Spinal cord (tissue), 9 donors: ENCODE measurements at regions not wholly inside any gene's neighbourhood (a gene's known extent, or its start where the extent isn't known, plus 50 kb on each side); places are given as distances from the start of the nearest gene placed in this dataset.

Experiments
- DNase-seq, 6 donors: peaks; one replicate each; pipeline versions ENCODE4 v3.0.0 to v3.0.0-alpha.2; 2013 to 2015; ENCODE audit warnings: low spot score in 6 of 6, low read depth in 4 of 6
- H3K27ac ChIP-seq: one replicate; pipeline ENCODE4 v1.5.1; 2013; ENCODE audit warnings: low read depth, low read length, control low read depth
- H3K27me3 ChIP-seq: one replicate; pipeline ENCODE4 v1.6.1; 2013; ENCODE audit warnings: low read length; ENCODE audit not compliant: control insufficient read depth, insufficient read depth
- H3K36me3 ChIP-seq: one replicate; pipeline ENCODE4 v1.6.1; 2013; ENCODE audit warnings: low read length; ENCODE audit not compliant: control insufficient read depth, insufficient read depth
- H3K4me1 ChIP-seq: one replicate; pipeline ENCODE4 v1.6.1; 2013; ENCODE audit warnings: low read length; ENCODE audit not compliant: control insufficient read depth, insufficient read depth
- H3K4me3 ChIP-seq: one replicate; pipeline ENCODE4 v1.5.1; 2013; ENCODE audit warnings: low read depth, low read length, control low read depth
- H3K9me3 ChIP-seq: one replicate; pipeline ENCODE4 v1.6.1; 2013; ENCODE audit warnings: low read length; ENCODE audit not compliant: control insufficient read depth, insufficient read depth
- WGBS: methylation state at CpG from one replicate; pipeline ENCODE4 v1.1.5; 2013; ENCODE audit warnings: missing lambda C conversion rate; ENCODE audit not compliant: insufficient coverage; 5-methylcytosine and 5-hydroxymethylcytosine counted together
- donor health status: healthy.

DNA sequence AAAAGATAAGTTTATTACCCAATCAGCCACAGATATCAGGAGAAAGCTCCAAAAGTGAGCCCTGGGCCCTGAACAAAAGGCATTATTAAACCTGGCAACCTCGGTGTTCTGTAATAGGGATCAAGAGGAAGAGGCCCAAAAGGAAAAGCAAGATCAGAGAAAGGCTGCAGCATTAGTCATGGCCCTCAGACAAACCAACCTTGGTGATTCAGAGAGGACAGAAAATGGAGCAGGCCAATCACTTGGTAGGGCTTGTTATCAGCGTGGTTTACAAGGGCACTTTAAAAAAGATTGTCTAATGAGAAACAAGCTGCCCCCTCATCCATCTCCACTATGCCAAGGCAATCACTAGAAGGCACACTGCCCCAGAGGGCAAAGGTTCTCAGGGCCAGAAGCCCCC, 75.7 kb downstream of the AGTR2 start:
- Histone ChIP-seq H3K36me3 (no peaks in the 10 kb centered on the region), H3K27ac (no peak overlapping the region), H3K27me3 (no peaks in the 10 kb centered on the region), H3K4me1 (no peaks in the 10 kb centered on the region), H3K9me3 (no peaks in the 10 kb centered on the region), H3K4me3 (no peak overlapping the region)
- no peak for DNase-seq
- WGBS = 100% methylated on average over 1 of the region's 2 CpGs

DNA sequence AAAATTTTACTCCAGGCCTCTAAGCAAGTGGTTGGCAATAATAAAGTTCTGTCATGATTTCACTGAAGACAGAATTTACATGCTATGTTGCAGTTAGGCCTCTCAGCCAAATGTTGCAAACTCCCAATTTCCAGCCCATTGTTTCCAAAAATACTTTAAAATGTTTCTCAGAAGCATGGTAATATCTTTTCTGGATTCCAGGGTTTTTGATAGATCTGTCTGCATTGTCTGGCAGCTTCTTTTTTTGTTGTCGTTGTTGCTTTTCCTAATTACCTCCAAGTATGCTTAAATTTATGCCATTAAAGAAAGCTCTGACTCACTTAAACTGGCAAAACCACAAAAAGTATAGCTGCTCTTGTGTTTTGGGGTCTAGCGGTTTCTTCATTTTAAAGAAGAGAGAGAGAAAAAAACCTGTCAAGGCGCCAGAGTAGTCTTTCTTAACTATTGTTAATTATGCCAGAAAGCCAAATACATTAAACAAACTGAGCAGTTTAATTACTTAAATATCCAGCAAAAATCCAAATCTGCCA, 97.0 kb downstream of the AGTR2 start:
- Histone ChIP-seq H3K4me3 (no peak overlapping the region), H3K4me1 (no peaks in the 10 kb centered on the region), H3K27ac (no peak overlapping the region), H3K27me3 (no peaks in the 10 kb centered on the region), H3K36me3 (no peaks in the 10 kb centered on the region), H3K9me3 (no peaks in the 10 kb centered on the region)
- no CpG with 5 or more reads among the region's 3 CpGs for WGBS
- DNase-seq = peak in 1 of 6 donors; percentile 4

DNA sequence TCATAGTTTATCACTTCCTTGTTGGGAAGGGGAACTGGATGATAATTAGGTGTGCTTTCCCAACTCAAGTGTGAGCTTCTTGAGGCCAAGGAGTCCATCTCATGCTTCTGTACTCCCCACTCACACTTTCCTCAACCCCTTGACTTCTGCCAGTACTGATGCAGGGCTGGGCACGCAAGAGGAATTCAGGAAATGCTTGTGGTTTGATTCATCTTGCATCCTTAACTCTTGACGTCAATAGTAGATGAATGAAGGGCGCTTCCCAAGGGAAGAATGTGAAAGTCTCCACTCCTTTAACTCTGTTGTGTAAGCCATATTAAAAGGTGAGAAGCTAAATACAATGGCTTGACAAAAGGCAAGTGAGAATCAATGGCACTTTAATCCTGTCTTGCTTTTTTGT, 101.8 kb downstream of the AGTR2 start:
- 45% methylated on average over 2 of the region's 3 CpGs for WGBS
- H3K9me3 ChIP-seq = no peaks in the 10 kb centered on the region
- DNase-seq = no peak
- H3K4me1 ChIP-seq = no peaks in the 10 kb centered on the region
- H3K27me3 ChIP-seq = no peaks in the 10 kb centered on the region
- H3K4me3 ChIP-seq = no peak overlapping the region
- no peak overlapping the region for H3K27ac ChIP-seq
- no peaks in the 10 kb centered on the region for H3K36me3 ChIP-seq

DNA sequence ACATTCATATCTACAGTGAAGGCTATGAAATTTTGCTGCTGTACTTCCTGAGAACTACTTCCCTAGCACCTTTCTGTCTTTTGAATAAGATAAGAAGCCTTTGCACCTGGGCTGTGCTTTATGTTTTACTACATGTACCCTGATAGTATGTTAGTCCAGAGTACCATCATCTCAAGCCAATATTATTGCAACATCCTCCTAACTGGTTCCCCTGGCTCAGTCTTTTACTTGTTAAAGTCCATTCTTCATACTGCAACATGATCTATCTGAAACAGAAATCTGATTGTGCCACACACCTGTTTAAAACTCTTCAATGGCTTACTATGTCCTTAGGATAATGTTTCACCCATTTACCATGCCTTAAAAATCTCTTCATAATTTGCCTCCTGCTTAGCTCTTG, 102.3 kb downstream of the AGTR2 start:
- no peaks in the 10 kb centered on the region for H3K9me3 ChIP-seq
- H3K4me3 ChIP-seq = no peak overlapping the region
- no peaks in the 10 kb centered on the region for H3K4me1 ChIP-seq
- no peaks in the 10 kb centered on the region for H3K36me3 ChIP-seq
- DNase-seq = no peak
- H3K27me3 ChIP-seq = no peaks in the 10 kb centered on the region
- no peak overlapping the region for H3K27ac ChIP-seq

DNA sequence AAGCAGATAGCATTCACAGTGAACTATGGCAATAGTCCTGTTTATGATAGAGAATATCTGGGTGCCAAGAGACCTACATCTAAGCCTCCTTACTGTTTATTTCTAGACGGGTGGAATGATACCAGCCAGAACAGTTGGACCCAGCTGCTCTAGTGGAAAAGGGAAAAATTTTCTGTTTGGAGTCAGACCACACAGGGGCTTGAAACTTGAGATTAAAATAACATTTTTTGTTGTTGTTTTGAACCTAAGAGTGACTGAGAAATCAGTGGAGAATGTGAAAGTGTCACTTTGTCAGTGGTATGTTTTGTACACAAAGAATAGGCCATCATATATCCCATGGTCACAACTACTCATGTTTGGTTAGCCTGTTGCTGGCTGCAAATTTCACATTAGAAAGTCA, 105.7 kb downstream of the AGTR2 start:
- DNase-seq = no peak
- 60% methylated on average over 1 of the region's 1 CpG for WGBS
- Histone ChIP-seq H3K27me3 (no peaks in the 10 kb centered on the region), H3K9me3 (no peaks in the 10 kb centered on the region), H3K4me3 (no peak overlapping the region), H3K4me1 (no peaks in the 10 kb centered on the region), H3K27ac (no peak overlapping the region), H3K36me3 (no peaks in the 10 kb centered on the region)

DNA sequence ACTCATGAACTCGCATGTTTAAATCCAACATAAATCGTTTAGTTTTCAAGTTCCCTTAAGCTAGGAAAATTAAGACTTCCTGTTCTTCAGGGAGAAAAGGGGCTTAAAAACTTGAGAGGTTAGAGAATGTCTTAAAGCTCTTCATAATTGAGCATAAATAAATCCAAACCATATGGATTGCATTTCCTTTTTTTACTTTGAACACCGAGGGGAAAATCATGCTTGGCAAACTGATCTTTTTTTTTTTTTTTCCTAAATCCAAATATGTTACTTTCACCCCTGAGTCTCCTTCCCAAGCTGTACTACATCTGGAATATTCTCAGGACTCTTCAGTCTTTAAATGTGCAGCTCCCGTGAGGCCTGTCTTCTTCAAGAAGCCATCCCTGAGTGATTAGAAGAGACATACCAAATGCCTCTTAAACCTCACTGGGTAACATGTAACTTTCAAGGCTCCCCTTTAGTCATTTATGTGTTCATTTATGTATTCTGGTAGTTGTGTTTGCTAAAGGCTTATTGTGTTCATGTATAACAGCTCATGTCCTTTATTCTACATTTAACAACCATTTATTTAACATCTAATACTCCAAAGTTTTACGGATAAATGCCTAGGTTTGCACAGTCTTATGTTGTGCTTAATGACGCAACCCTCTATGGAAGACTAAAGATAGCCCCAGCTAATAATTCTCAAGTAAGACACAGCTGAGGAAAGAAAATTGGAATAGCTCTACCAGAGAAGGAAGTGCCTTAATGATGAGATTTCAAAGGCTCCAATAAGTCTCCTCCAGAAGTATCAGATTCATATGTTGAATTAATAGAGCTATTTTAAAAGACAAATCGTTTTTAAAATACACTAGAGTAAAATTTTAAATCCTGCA, 107.0 kb downstream of the AGTR2 start:
- Histone ChIP-seq H3K9me3 (no peaks in the 10 kb centered on the region), H3K36me3 (no peaks in the 10 kb centered on the region), H3K27me3 (no peaks in the 10 kb centered on the region), H3K4me3 (no peak overlapping the region), H3K4me1 (no peaks in the 10 kb centered on the region), H3K27ac (no peak overlapping the region)
- DNase-seq = peak in 1 of 6 donors; percentile 1
- 89% methylated on average over 1 of the region's 7 CpGs for WGBS

DNA sequence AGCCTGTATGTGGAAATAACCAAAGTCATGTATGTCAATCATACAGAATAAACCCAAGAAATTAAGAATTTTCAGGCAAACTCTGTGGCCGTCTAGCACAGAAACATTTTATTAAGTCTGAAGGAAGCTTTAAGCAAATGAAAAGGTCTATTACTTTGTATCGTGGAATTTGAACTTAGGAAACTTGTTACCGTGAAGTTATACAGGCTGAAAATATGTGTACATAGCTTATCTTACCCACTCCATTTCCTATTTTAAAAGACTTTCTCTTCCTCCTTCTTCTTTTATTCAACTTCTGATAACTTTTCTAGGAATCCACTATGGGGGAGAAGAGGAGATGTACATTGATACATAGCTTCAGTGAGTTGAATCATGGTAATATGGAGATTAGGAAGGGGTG, 108.3 kb downstream of the AGTR2 start:
- WGBS = no CpG with 5 or more reads among the region's 3 CpGs
- H3K27me3 ChIP-seq = no peaks in the 10 kb centered on the region
- no peaks in the 10 kb centered on the region for H3K36me3 ChIP-seq
- no peaks in the 10 kb centered on the region for H3K4me1 ChIP-seq
- H3K9me3 ChIP-seq = no peaks in the 10 kb centered on the region
- no peak overlapping the region for H3K27ac ChIP-seq
- no peak for DNase-seq
- H3K4me3 ChIP-seq = no peak overlapping the region

DNA sequence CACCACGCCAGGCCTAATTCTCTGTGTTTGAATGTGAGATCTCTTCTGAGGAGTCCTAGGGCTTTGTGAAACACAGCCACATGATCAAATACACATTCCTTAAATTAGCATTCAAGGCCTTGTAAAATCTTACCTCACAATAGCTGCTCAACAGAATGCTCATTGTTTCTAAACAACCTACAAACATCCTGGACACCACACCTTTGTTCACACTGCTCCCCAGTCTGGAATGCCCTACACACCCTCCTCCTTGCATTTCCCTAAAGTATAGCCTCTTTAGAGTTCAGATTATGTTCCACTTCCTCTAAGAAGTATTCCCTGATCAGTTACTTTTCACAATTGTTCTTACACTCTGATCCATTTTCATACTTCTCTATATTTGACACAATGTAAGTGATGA, 110.6 kb downstream of the AGTR2 start:
- H3K4me1 ChIP-seq = no peaks in the 10 kb centered on the region
- H3K36me3 ChIP-seq = no peaks in the 10 kb centered on the region
- H3K27ac ChIP-seq = no peak overlapping the region
- H3K27me3 ChIP-seq = no peaks in the 10 kb centered on the region
- no peaks in the 10 kb centered on the region for H3K9me3 ChIP-seq
- H3K4me3 ChIP-seq = no peak overlapping the region
- WGBS = 67% methylated on average over 1 of the region's 1 CpG
- no peak for DNase-seq

DNA sequence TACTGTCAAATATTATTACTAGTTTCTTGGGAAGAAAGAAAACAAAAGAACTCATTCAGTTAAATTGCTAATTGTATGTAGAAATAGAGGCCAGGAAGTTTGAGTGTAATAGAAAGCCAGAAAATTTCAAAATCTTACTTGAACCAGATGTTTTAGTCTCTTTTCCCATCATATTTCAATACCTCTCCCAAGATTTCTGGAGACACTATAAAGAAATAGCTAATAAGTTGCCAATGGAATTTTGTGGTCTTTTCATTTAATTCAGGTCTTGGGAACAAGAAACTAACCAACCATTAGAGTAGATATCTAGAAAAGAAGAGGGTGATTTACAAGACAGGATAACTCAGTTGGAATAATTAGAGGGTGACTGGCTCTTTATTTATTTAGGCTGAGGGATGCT, 112.2 kb downstream of the AGTR2 start:
- no peaks in the 10 kb centered on the region for H3K36me3 ChIP-seq
- DNase-seq = peak in 1 of 6 donors; percentile 1
- H3K4me1 ChIP-seq = no peaks in the 10 kb centered on the region
- H3K4me3 ChIP-seq = no peak overlapping the region
- H3K27me3 ChIP-seq = no peaks in the 10 kb centered on the region
- H3K27ac ChIP-seq = no peak overlapping the region
- H3K9me3 ChIP-seq = no peaks in the 10 kb centered on the region

DNA sequence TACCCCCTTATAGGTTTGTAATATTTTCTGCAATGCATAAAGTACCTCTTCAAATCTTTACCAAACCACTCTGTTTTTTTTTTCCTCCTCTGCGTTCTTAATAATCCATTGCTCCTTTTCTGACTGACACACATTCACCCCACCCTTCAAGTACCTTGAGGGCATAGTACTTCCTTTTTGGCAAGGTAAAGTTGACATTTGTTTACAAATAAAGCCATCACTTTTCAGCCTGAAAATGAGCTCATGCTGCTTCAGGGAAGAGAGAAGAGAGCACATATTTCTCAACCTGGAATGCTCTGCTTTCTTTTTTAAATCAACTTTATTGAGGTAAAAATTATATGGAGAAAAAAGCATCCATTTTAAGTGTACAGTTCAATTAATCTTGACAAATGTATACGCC, 113.9 kb downstream of the AGTR2 start:
- H3K27ac ChIP-seq = no peak overlapping the region
- H3K36me3 ChIP-seq = no peaks in the 10 kb centered on the region
- WGBS = no CpG with 5 or more reads among the region's 2 CpGs
- DNase-seq = no peak
- no peaks in the 10 kb centered on the region for H3K4me1 ChIP-seq
- H3K27me3 ChIP-seq = no peaks in the 10 kb centered on the region
- no peak overlapping the region for H3K4me3 ChIP-seq
- H3K9me3 ChIP-seq = no peaks in the 10 kb centered on the region
